RWPE2 (cell line): ENCODE measurements at regions not wholly inside any gene's neighbourhood (a gene's known extent, or its start where the extent isn't known, plus 50 kb on each side); places are given as distances from the start of the nearest gene placed in this dataset.

Source experiments
- ATAC-seq: fragments of 200-7000 bp; cut with Tn5 transposase; 3 replicates; pipeline ENCODE4 v1.9.1; 2021; ENCODE audit warnings: low read depth
- DNase-seq: peaks from one replicate; pipeline ENCODE4 v3.0.0-alpha.2; 2020; ENCODE audit warnings: low spot score
- H3K27ac ChIP-seq: fragments of 450-650 bp; 2 replicates; pipeline ENCODE4 v1.5.1; 2017; ENCODE audit warnings: mild to moderate bottlenecking; ENCODE audit not compliant: poor library complexity, severe bottlenecking
- H3K27me3 ChIP-seq: fragments of 250-450 bp; sonication (Bioruptor Pico); 2 replicates; pipeline ENCODE4 v1.5.1; 2021; ENCODE audit warnings: mild to moderate bottlenecking, moderate library complexity; ENCODE audit not compliant: insufficient read depth, poor library complexity, severe bottlenecking
- H3K36me3 ChIP-seq: fragments of 250-450 bp; sonication (Bioruptor Pico); 2 replicates; pipeline ENCODE4 v1.5.1; 2020; ENCODE audit warnings: low read depth, mild to moderate bottlenecking, moderate library complexity
- H3K4me1 ChIP-seq: fragments of 250-450 bp; sonication (Bioruptor Pico); 2 replicates; pipeline ENCODE4 v1.5.1; 2021; ENCODE audit warnings: mild to moderate bottlenecking, moderate library complexity; ENCODE audit not compliant: insufficient read depth, poor library complexity, severe bottlenecking
- H3K4me3 ChIP-seq: fragments of 250-450 bp; sonication (Bioruptor Pico); 2 replicates; pipeline ENCODE4 v1.5.1; 2021; ENCODE audit warnings: mild to moderate bottlenecking, moderate library complexity; ENCODE audit not compliant: severe bottlenecking
- H3K9me3 ChIP-seq: fragments of 250-450 bp; sonication (Bioruptor Pico); 2 replicates; pipeline ENCODE4 v1.5.1; 2021; ENCODE audit warnings: mild to moderate bottlenecking, moderate library complexity; ENCODE audit not compliant: severe bottlenecking
- CTCF ChIP-seq: fragments of 450-650 bp; IDR thresholded peaks from one replicate; pipeline ENCODE4 v1.5.1; 2017; ENCODE audit warnings: mild to moderate bottlenecking, moderate library complexity; ENCODE audit not compliant: poor library complexity, severe bottlenecking

GRCh38 chr5:144779368-144779767 is 608.7 kb downstream of the KCTD16 start:
- TF ChIP-seq CTCF, result no peak
- no peaks in the 10 kb centered on the region for H3K4me1 ChIP-seq
- no peak for ATAC-seq

GRCh38 chr5:144778561-144778960 is 607.9 kb downstream of the KCTD16 start:
- ATAC-seq (no peak), DNase-seq (no peak)
- H3K27me3 ChIP-seq, result peaks cover 20% of the 10 kb centered on the region
- no peaks in the 10 kb centered on the region for H3K36me3 ChIP-seq
- H3K27ac ChIP-seq, result no peak overlapping the region
- H3K4me3 ChIP-seq, result no peak overlapping the region
- TF ChIP-seq CTCF, result no peak
- H3K4me1 ChIP-seq, result no peaks in the 10 kb centered on the region
- H3K9me3 ChIP-seq, result no peaks in the 10 kb centered on the region

More at GRCh38 chr5:144779368-144779767, 608.7 kb downstream of the KCTD16 start:
- Histone ChIP-seq H3K9me3 (no peaks in the 10 kb centered on the region), H3K4me3 (no peak overlapping the region), H3K27me3 (peaks cover 23% of the 10 kb centered on the region), H3K27ac (no peak overlapping the region), H3K36me3 (no peaks in the 10 kb centered on the region)
- no peak for DNase-seq

- H3K4me1 ChIP-seq, result no peaks in the 10 kb centered on the region
- H3K36me3 ChIP-seq, result no peaks in the 10 kb centered on the region
- TF ChIP-seq CTCF, result no peak
- DNase-seq, result no peak
- H3K27me3 ChIP-seq, result peaks cover 8% of the 10 kb centered on the region
- ATAC-seq, result no peak
- H3K27ac ChIP-seq, result no peak overlapping the region
- H3K4me3 ChIP-seq, result no peak overlapping the region
- H3K9me3 ChIP-seq, result no peaks in the 10 kb centered on the region
These were observed 603.5 kb downstream of the KCTD16 start for GRCh38 chr5:144774197-144774596.

GRCh38 chr5:144773628-144774027 is 603.0 kb downstream of the KCTD16 start:
- Histone ChIP-seq H3K27me3 (peaks cover 8% of the 10 kb centered on the region), H3K4me3 (no peak overlapping the region), H3K4me1 (no peaks in the 10 kb centered on the region), H3K9me3 (no peaks in the 10 kb centered on the region), H3K36me3 (no peaks in the 10 kb centered on the region), H3K27ac (no peak overlapping the region)
- no peak for ATAC-seq
- no peak for TF ChIP-seq CTCF
- DNase-seq, result no peak

GRCh38 chr5:144771802-144772201 is 601.1 kb downstream of the KCTD16 start:
- no peak for ATAC-seq
- Histone ChIP-seq H3K4me1 (no peaks in the 10 kb centered on the region), H3K9me3 (no peaks in the 10 kb centered on the region), H3K27ac (no peak overlapping the region), H3K27me3 (peaks cover 8% of the 10 kb centered on the region), H3K4me3 (no peak overlapping the region), H3K36me3 (no peaks in the 10 kb centered on the region)
- DNase-seq, result no peak
- TF ChIP-seq CTCF, result no peak
